SHP77 (cell line): ENCODE measurements at regions not wholly inside any gene's neighbourhood (a gene's known extent, or its start where the extent isn't known, plus 50 kb on each side); places are given as distances from the start of the nearest gene placed in this dataset.
A peak's percentile ranks its signal among the peaks of the same experiment; 100 is the strongest.
"Not testable (repeated sequence)": the region's sequence is repeated elsewhere in the genome, so short reads cannot be mapped to it uniquely, and the experiment has no call there.

ENCODE experiments used
- DNase-seq, 2 experiments: peaks; one replicate each; lab custom pipeline; 2025; lab: John Stamatoyannopoulos, UW

DNA sequence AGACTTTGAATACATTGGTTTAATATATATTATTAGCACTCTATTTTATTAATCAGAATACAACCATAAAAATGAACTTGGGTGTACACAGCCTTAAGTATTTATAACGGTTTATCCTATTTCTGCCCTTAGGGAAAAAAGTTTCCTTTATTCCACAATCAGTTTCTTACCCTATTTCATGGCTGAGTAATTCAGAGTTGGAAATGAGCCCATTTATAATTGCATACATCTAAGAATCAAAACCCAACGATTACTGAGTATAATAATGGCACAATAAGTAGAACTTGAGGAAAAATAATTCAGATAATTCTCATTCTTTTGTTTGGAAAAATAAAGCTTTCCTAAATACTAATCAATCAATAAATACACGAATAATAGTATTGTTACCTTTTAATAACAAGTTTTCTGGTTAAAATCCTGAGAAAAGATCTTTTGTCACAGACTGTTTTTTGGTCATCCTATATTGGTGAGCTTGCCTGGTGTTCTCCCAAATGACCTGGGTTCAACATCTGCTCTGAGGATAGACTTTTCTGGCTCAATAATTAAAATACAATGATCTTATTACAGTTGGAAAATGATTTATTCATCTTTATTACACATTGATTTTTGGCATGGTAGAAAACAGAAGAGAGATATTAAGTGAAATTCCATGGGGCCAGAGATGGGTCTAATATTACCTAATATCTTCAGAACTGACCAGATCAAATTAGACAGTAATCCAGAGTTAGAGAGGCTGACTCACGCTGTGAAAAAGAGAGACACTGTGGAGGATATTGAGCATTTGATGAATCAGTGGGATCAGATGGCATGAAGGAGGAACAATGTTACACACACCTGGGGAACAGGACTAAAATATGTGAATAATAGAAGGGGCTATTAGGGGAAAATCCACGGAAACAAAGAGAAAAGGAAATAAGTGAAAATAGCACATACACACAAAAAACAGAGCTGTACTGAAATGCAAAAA, 162.1 kb upstream of the TBX18 start:
- DNase-seq = no peak

DNA sequence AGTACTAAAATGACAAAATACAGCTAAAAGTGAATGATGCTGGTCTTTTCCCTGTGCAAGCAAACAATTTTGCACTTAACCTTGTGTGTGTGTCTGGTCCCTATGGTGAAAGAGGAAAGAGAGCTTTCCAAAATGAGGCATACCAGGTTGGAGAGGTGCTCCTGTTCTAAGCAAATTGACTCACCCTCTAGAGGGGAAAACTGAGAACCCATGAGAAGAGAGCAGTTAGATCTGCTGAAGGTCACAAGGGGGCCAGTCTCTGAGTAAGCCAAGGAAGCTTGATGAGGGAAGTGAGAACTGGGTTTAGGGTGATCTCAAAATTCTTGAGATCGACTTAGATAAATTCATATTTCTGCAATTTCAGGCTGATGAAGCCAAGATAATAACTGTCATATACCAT, 157.5 kb upstream of the TBX18 start:
- no peak for DNase-seq

DNA sequence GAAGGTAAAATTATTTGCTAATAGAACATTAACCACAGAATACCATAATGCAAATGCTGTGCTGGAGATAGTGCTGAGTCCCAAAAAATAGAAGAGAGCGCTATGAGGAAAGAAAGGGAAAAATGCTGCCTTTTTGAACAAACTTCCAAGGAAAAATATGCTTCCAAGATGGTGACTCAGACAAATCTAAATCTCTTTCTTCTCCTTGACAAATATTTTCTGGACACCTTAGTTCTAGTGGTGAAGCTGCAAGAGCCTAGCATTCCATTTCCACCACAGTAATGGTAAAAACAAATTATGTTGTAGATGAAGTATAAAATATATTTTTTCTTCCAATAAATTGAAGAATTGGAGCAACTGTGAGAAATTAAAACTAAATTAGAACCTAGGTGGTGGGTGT, 155.6 kb upstream of the TBX18 start:
- no peak for DNase-seq

DNA sequence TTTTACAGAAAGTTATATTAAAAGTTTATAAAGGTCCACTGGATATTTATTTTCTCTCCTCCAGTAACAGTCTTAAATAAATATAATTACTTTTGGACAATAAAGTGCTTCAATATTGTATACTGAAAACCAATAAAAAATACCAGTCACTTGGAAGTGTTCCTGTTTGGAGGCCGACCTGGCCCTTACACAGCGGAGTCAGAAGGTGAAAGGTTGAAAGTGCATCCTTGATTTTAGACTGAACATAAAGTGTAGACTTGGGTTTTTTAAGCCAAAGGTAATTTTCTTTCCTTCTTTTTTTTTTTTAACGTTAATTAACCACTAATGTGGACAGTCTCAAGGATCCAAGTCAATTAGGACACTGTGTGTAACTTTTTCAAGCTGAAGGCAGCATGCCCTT, 152.3 kb upstream of the TBX18 start:
- no peak for DNase-seq

DNA sequence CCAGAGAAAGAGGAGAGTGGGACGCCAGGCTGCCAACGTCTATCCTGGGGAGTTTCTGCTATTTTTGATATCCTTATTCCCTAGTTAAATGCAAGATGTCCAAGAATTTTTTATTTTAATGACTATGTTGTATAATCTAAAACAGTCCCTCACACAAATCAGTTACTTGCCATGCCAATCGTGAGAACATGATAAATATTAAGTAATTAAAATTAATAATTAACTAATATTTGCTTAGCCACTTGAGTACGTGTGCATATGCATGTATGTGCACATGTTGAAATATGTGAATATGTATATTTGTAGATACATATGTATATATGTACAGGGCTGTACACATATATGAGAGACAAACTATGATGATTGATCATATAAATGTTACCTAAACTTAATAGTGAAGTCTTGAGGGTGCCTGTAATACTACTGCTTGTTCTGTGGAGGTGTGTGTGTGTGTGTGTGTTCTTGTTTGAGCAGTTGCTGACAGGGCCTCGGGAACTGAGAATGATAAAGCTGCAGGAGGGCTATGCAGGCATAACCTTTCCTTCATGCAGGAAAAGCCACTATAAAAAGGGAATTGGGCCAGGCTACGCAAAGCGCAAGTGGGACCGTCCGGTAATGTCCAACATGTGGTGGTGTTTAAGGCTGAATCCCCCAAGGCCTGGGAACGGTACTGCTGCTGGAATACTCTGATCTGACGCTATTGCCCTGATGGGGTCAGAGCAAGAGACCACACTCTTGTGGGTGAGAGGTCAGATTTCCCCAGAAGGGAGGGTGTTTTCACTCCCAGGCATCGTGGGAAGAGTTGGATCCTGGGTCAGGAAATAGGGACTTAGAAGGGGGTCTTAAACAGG, 148.3 kb upstream of the TBX18 start:
- DNase-seq = no peak

DNA sequence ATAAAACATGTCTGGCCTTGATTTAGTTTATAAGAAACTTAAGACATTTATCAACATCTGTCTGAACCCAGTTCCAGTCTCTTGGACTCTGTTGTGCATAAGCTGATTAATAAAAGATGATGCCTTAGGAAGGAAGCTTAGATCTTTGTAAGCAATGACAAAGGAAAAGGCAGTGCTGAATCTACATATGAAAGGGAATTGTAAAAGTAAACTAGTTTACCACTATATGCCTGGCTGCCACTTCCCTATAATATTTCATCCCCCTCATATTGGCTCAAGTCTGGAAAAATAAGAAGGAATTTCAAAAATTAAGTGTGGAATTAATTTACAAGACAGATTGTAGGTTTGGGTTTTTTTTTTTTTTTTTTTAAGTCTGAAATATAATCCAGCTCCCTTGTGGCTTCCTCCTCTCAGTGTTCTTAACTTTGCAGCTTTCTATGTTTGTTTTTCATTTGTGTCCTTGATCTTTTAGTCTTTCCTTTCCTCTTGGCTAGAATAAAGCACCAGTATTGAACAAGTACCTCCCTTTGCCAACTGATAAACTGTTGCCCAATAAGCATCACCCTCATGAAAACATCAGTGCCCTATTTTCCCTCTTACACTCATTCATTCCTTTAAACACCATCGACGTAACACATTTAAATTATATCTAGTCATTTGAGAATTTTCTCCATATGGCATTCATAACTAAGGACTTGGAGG, 146.7 kb upstream of the TBX18 start:
- no peak for DNase-seq

DNA sequence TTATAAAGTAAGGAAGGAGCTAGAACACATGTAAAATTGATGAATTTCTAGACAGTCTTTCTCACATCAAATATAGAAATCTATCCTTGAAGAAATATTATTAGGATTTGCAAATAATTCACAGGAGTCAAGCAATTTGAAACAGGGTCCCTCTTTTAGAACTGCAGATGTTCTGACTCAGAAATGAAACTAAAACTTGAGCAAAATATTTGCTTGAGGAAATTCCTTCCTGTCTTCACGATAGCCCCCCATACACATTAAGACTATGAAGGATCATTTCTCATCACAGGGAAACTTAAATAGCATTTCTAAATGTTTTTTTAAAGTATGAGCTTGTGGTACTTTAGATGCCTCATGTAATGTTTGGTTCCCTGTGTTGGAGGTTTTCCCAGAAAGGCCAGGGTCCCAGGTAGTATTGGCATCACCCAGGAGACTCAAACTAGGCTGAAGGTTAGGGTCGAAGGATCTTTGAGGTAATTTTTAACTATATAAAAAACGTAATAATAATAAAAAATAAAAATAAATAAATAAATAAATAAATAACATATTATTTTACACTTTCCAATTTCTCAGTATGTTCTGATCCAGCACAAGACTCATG, 144.0 kb upstream of the TBX18 start:
- no peak for DNase-seq

DNA sequence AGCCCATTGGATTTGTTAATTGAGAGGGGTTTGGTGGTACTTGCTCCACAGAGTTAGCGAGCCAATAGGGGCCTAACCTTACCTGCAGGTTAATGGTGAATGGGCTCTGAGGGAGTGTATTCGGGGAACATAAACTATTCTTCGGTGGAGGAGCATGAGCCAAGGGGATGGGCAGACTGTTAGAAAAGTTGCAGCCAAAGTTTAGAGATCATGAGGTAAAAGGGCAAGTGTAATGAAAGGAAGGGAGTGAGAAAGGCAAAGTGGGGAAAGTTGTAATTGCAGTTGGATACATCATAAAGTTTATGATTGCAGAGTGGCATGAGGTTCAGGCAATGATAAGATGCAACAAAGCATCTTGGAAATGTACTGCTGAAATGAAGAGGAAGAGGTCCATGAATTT, 142.1 kb upstream of the TBX18 start:
- no peak for DNase-seq

DNA sequence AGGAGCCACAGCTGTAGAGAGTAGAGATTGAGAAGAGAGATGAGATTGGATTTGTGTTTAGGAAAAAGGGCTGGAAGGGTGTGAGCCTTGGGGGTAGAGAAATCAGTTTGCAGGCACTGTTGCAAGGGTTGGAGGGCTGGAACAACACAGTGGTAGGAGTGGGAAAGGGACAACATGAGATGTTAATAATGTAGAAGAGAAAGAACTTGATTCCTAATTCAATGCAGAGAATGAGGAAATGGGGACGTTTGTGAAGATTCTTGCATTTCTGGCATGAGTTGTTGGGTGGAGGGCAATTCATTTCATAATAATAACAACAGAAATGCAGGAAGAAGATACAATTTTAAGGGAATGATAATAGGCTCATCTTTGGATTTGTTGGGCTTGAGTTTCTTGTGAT, 141.4 kb upstream of the TBX18 start:
- DNase-seq = no peak

DNA sequence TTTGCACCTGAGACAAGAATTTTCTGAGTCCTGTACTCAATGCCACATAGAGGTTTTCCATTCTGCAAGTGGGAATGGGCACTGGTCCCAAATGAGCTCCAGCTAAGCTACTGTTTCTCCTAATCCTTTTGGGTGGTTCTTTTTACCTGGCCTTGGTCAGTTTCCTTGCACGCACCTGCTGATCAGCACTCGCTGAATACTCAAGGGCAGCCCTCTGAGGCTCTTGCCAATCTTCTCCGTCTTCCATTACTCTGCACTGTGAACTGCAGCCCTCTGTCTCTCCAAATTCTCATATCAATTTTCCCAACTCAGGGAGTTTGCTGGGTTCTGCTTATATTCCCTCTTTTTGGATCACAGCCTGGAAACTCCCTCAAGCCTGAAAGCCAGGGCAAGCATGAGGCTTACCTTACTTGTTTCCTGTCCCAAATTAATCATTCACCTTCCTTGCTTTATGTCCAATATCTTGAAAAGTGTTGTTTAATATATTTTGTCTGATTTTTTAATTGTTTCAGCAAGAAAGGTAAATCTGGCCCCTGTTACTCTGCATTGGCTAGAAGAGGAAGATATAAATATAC, 138.0 kb upstream of the TBX18 start:
- no peak for DNase-seq

DNA sequence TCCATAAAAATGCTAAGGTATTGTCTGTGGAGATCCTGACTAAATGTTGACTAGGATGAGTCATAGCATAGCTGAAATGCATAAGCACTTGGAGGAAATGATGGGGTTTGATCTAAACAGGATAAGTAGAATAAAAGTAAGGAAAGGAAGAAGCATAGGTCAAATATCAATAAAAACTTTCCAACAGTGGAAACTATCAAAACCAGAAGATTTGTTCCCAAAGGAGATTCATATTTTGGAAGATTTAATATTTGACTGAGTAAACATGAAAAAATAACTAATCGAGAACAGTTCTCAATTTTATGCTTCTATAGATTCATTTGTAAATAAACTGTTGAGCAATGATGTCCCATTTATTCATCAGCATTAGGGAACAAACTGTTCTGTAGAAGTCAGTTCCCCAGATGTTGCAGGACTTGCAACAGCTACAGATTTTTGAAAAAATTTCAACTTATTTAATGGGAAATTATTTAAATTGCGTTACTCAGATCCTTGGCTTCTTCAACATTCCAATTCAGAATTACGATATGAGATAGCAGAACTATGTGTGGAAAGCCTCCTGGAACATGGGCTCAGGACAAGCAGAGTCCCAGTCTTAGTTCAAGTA, 133.7 kb upstream of the TBX18 start:
- DNase-seq = peak in 1 of 2 experiments; percentile 20

DNA sequence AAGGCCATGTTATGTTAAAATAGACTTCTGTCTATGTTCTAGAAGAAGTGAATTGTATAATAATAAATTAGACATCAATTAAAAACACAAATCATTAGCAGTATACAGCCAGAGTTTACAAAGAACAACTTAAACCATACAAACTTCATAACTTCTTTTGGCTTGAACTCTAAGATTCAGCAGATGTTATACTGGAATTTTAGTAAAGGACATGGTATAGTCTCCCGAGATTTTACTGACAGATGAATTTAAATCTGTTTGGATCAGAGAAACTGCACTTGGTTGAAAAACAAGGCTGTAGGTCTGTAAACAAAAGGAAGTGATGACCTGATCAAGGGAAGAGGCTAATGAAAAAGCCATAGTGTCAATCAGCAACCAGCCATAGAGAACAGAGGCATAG, 132.6 kb upstream of the TBX18 start:
- DNase-seq = no peak

DNA sequence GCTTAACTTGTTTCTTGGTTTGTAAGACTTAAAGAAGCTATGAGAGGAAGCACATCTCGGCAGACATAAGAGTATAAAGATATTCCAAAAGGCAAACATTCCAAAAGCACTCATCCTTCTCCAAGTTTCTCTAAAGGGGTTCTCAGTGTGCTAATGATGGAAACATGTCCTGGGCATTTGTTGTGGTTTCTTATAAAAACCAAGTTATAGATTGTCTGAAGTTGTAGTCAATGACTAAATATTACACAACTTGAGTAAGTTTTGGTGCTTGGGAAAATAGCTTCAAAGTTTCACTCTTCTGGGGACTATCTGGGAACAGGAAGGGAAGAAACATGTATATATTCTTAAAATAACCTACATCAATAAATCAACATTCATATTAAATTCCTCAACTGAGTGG, 128.3 kb upstream of the TBX18 start:
- no peak for DNase-seq

DNA sequence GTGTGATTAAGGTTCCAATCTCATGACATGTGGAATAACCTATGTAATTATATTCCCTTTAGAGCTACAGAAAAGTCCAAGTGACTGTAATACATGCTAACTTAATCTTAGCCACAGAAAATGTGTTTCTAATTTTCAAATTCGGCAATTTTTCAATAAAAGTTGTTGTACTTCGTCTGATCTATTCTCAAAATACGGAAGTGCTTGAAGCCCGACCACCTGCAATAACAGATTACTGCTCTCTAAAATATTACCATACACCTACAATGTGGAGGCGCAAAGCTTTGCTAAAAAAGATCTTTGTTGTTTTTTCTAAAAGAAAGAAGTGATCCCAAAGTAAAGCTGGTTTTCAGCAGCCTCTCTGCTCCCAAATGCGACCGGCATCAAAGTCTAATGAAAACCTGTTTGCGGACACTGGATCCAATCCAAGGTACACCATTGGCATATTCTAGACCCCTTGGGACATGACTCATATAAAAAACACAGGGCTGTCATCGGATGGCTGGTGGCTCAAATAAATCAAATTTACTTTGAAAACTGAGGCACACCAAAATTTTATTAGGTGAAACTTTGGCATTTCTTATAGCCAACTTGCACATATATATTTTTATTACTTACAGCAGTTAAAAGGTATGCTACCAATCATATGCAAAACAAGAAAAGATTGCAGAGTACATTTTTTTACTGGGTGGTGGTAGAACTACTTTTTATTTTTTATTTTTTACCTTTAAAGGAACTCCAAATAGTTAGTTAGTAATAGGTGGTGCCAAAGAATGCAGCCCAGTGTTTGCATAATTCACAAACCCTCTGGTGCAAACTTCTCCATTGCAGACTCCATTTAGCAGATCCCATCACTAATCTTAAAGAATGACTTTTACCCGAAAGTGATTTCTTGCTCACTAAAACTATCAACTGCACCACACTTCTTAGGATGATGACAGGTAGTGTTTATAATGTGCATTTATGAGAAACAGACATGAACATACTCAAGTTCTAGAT, 118.7 kb upstream of the TBX18 start:
- DNase-seq = peak; percentile 53 to 70

DNA sequence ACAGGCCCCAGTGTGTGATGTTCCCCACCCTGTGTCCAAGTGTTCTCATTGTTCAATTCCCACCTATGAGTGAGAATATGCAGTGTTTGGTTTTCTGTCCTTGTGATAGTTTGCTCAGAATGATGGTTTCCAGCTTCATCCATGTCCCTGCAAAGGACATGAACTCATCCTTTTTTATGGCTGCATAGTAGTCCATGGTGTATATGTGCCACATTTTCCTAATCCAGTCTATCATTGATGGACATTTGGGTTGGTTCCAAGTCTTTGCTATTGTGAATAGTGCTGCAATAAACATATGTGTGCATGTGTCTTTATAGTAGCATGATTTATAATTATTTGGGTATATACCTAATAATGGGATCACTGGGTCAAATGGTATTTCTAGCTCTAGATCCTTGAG, 115.0 kb upstream of the TBX18 start:
- DNase-seq = not testable (repeated sequence)

DNA sequence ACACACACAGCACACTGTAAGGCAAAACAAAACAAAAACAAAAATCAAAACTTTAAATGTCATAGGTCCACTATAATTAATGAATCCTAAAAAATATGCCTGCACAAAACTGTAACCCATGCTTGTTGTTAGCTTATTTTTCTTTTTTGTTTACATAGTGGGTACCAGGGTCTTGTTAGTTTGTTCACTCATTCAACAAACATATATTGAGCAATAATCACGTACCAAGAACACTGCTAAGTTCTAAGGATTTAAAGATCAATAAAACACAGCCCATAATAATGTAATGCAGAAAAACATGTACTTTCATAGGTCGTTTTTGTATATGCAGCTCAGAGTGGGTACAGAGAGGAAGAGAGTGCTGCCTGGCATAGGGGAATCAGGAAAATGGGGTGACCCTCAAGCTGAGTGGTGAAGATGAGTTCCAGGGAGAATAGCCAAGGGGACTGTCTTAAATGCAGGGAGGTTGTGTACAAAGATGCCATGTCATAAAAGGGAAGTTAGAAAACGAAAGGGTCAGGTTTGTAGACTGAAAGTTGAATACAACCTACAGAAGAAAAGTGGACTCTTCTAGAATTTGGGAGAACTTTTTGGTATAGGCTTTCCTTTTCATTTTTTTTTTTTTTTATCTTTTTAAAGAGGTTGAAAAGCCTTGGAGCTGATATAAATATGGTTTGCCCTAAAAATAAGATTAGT, 113.3 kb upstream of the TBX18 start:
- DNase-seq = no peak

DNA sequence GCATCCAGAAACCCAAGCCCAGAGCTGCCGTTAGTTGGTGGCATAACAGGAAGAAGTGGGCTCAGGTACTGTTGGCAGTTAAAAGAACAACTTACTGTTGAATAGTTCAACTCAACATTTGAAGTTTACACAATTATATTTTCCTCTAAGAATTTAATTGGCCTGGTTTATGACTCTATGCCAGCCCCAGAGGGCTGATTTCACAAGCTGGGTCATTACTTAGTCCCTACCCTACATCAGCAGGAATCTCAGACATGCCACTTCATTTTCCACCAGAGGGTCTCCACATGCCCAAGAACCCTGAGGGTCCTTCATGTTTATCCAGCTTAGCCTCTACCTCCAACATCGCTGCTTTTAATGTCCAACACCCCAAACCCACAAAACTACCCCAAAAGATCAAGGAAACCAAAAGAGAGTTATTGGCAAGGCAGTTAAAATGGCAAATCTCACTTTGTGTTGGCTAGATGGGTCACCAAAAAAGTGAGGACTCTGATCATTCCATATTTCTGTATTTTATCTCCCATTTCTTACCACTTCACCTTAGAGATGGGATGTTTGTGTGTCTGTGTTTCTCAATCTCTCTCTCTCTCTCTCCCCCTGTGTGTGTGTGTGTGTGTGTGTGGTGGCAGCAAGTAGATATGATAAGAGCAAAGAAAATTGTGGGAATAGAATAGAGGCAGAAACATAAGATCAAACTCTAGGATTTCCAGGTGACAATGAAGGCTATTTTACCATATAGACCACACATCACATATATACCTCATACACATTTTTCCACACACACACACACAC, 112.5 kb upstream of the TBX18 start:
- no peak for DNase-seq

DNA sequence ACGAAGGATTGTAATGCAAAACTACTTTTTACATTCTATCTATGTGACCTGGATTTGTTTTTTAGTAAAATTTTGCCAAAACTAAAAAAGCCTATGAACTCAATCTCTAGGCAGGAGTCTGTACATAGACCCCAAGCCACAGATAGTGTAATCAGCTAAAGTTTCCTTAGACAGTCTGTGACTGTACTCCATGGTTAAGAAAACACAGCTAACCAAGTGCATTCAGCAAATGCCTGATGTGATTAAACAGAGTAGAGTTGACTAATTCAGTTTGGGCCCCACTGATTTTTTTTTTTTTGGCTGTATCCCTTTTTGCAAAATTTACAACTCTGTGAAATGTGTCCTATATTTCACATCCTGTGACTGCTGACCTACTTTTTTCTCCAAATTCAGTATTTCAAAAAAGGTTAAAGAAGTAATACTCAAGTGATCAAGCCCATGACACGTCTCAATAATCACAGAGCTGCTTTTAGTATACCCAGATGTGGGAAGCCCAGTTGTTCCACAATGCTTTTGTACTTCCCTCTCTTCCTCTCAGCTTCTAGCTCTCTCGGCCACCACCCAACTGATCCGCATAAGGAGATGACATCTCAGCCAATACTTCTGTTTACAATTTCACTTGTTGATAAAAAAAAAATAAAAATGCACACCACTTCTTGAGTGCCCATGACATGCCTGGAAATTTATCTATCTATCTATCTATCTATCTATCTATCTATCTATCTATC, 108.8 kb upstream of the TBX18 start:
- DNase-seq = no peak
